Transverse colon (tissue), 3 donors: ENCODE measurements at regions not wholly inside any gene's neighbourhood (a gene's known extent, or its start where the extent isn't known, plus 50 kb on each side); places are given as distances from the start of the nearest gene placed in this dataset.

Experiments used
- POLR2A ChIP-seq: fragments of 450-650 bp; IDR thresholded peaks from one replicate; pipeline ENCODE4 v1.6.1; 2016; ENCODE audit warnings: antibody characterized with exemption, mild to moderate bottlenecking, moderate library complexity
- TF ChIP-seq, protein P1 (sequence below), 5 experiments: fragments of 200-600 bp in 3 of 5; fragments of 450-650 bp in 2 of 5; sonication (generic) in 3 of 5; IDR thresholded peaks; 1 replicate in 2 of 5; 2 replicates in 3 of 5; pipeline ENCODE4 v1.5.1; 2016 to 2017; ENCODE audit warnings: antibody characterized with exemption in 5 of 5, inconsistent platforms in 3 of 5, mild to moderate bottlenecking in 2 of 5, moderate library complexity in 1 of 5

DNA sequence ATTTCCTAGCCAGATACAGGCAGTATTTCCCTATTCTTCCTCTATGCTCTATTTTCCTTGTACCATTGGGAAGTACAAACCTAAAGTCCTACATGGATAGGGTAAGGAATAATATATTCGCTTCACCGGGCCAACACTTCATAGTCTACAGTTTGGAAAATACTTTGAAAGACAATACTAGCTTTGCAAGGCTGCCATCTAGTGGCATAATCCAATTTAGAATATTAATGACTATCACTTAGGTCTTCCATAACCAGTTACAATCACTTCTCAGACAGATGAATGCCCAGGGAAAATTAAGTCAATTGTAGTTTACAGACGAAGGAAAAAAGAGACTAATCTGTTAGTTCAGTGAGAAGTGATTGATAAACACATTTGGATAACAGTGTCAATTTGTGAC is 141.0 kb upstream of the FAM47C start:
- TF ChIP-seq, protein P1, sequence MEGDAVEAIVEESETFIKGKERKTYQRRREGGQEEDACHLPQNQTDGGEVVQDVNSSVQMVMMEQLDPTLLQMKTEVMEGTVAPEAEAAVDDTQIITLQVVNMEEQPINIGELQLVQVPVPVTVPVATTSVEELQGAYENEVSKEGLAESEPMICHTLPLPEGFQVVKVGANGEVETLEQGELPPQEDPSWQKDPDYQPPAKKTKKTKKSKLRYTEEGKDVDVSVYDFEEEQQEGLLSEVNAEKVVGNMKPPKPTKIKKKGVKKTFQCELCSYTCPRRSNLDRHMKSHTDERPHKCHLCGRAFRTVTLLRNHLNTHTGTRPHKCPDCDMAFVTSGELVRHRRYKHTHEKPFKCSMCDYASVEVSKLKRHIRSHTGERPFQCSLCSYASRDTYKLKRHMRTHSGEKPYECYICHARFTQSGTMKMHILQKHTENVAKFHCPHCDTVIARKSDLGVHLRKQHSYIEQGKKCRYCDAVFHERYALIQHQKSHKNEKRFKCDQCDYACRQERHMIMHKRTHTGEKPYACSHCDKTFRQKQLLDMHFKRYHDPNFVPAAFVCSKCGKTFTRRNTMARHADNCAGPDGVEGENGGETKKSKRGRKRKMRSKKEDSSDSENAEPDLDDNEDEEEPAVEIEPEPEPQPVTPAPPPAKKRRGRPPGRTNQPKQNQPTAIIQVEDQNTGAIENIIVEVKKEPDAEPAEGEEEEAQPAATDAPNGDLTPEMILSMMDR (IDR thresholded peaks at IDR 0.05), result peak; percentile 30 to 60 (median 40)
- no peak for TF ChIP-seq POLR2A
